Nephron progenitor cell (in vitro differentiated cells): ENCODE measurements at regions not wholly inside any gene's neighbourhood (a gene's known extent, or its start where the extent isn't known, plus 50 kb on each side); places are given as distances from the start of the nearest gene placed in this dataset.
A peak's percentile ranks its signal among the peaks of the same experiment; 100 is the strongest.

Source experiments
- DNase-seq: peaks from one replicate; pipeline ENCODE4 v3.0.0; 2021
- H3K27ac Mint-ChIP-seq: 2 replicates; pipeline ENCODE4 v1.8.0; 2021; ENCODE audit warnings: mild to moderate bottlenecking, moderate library complexity, mixed read lengths
- H3K27me3 Mint-ChIP-seq: 2 replicates; pipeline ENCODE4 v1.8.0; 2021; ENCODE audit warnings: mild to moderate bottlenecking, low read depth, mixed read lengths; ENCODE audit not compliant: poor library complexity
- H3K36me3 Mint-ChIP-seq: 2 replicates; pipeline ENCODE4 v1.8.0; 2021; ENCODE audit warnings: low read depth, mixed read lengths
- H3K4me1 Mint-ChIP-seq: 2 replicates; pipeline ENCODE4 v1.8.0; 2021; ENCODE audit warnings: mixed read lengths
- H3K4me3 Mint-ChIP-seq: 2 replicates; pipeline ENCODE4 v1.8.0; 2021; ENCODE audit warnings: mild to moderate bottlenecking, moderate library complexity, mixed read lengths
- H3K9me3 Mint-ChIP-seq: 2 replicates; pipeline ENCODE4 v1.8.0; 2021; ENCODE audit warnings: mild to moderate bottlenecking, moderate library complexity, mixed read lengths
- TF ChIP-seq, protein P1 (sequence below): fragments of 200-600 bp; sonication (generic); IDR thresholded peaks from 2 replicates; pipeline ENCODE4 v1.5.0; 2021; ENCODE audit warnings: antibody characterized with exemption

DNA sequence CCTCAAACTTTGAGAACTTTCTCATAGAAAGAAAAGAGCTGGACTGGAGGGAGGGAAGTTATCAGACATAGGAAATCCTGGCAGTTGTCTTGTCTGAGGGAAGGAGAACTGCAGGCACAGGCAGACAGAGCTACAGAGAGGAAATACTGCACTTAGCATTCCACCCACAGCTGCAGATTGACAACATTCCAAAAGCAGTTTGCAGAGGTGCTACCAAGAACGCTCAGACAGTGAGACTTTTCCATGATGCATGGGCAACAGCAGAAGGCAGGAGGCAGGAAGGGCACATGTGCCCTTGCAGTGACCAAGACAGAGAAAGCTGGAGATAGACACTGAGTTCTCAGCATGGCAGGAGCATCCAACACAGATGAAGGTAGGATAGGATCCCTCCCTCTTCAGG is 327.5 kb upstream of the ZNF462 start:
- Mint-ChIP-seq H3K4me3 (no peak overlapping the region), H3K27ac (peak overlapping the region; percentile 32)

DNA sequence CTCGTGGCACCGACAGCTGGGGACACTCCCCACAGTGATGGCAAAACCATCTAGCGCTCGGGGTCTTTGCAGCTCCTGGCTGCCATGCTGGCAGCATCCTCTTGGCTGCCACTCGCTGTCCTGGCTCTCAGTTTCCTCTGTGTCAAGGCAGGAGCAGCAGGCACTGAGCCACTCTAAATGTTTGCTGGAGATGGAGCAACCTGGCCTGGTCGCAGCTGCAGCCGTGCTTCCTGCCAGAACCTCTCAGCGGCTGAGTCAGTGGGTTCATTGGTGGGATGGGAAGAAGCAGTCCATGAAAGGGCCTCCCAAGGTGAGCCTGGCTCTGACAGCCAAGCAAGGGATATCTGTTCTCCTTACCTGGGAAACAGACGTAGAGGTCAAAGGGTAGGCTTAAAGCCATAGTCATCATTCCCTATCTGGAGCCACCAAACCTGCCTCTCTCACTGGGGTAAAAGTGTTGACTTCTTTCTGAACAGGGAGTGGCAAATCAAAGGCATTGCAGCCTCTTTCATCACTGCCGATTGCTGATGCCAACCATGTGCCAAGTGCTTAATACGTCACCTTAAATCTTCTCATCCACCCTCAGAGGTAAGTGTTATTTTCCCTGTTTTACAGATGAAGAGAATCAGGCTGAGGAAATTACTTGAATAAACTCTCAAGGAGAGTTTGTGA is 304.8 kb upstream of the ZNF462 start:
- H3K4me1 Mint-ChIP-seq: peaks cover 9% of the 10 kb centered on the region
- H3K4me3 Mint-ChIP-seq: no peak overlapping the region
- H3K27ac Mint-ChIP-seq: peak overlapping the region; percentile 33
- no peak for DNase-seq
- peaks cover 8% of the 10 kb centered on the region for H3K36me3 Mint-ChIP-seq
- TF ChIP-seq, protein P1, sequence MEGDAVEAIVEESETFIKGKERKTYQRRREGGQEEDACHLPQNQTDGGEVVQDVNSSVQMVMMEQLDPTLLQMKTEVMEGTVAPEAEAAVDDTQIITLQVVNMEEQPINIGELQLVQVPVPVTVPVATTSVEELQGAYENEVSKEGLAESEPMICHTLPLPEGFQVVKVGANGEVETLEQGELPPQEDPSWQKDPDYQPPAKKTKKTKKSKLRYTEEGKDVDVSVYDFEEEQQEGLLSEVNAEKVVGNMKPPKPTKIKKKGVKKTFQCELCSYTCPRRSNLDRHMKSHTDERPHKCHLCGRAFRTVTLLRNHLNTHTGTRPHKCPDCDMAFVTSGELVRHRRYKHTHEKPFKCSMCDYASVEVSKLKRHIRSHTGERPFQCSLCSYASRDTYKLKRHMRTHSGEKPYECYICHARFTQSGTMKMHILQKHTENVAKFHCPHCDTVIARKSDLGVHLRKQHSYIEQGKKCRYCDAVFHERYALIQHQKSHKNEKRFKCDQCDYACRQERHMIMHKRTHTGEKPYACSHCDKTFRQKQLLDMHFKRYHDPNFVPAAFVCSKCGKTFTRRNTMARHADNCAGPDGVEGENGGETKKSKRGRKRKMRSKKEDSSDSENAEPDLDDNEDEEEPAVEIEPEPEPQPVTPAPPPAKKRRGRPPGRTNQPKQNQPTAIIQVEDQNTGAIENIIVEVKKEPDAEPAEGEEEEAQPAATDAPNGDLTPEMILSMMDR: no peak
- H3K27me3 Mint-ChIP-seq: peaks cover 8% of the 10 kb centered on the region
- H3K9me3 Mint-ChIP-seq: peaks cover 25% of the 10 kb centered on the region

More for the DNA sequence above, 327.5 kb upstream of the ZNF462 start:
- Mint-ChIP-seq H3K27me3 (no peaks in the 10 kb centered on the region), H3K36me3 (no peaks in the 10 kb centered on the region), H3K9me3 (peaks cover 3% of the 10 kb centered on the region), H3K4me1 (peaks cover 15% of the 10 kb centered on the region)
- TF ChIP-seq, protein P1: no peak
- DNase-seq: no peak

DNA sequence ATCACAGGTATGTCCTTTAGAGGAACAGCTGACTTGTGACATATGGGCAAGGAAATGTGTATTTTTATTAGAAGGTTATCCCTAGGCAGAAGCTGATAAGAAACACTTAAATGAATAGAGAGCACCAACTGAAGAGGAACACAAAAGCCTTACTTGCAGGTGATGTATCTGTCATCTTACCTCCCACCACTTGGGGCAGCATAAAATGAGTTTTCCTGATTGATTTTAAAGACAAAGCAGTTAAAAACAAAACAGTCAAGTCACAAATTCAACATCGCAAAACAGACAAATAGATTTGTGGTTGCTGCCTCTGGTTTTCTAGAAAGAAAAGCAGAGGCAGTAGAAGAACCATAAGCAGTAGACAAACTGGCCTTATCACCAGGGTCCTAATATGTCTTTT is 302.4 kb upstream of the ZNF462 start:
- TF ChIP-seq, protein P1: peak; percentile 27
- peaks cover 4% of the 10 kb centered on the region for H3K9me3 Mint-ChIP-seq
- no peaks in the 10 kb centered on the region for H3K36me3 Mint-ChIP-seq

DNA sequence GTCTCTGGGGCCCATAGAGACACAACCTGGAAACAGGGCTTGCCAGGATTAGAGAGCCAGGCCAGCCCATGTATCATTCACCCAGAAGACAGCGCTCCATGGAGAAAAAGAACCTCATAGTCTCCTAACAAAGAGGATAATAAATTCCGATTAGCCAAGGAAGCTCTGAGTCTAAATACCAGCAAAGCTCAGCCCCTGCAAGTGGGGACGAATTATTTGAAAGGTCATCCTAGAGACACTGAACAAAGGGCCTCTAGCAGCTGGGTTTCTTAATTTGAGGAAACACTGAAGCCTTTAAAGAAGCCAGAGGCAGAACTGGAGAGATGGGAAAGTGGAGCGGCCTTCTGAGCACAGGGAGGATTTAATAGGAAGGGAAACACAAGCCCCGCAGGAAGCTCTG is 287.1 kb upstream of the ZNF462 start:
- TF ChIP-seq, protein P1: no peak
- peak; percentile 10 for DNase-seq
- H3K4me3 Mint-ChIP-seq: no peak overlapping the region
- H3K36me3 Mint-ChIP-seq: peaks cover 4% of the 10 kb centered on the region
- no peaks in the 10 kb centered on the region for H3K27me3 Mint-ChIP-seq
- H3K9me3 Mint-ChIP-seq: peaks cover 20% of the 10 kb centered on the region
- H3K4me1 Mint-ChIP-seq: peaks cover 29% of the 10 kb centered on the region
- peak overlapping the region; percentile 93 for H3K27ac Mint-ChIP-seq

More for the DNA sequence above, 302.4 kb upstream of the ZNF462 start:
- Mint-ChIP-seq H3K27me3 (peaks cover 4% of the 10 kb centered on the region), H3K4me1 (peaks cover 9% of the 10 kb centered on the region), H3K27ac (no peak overlapping the region), H3K4me3 (no peak overlapping the region)
- DNase-seq: no peak

DNA sequence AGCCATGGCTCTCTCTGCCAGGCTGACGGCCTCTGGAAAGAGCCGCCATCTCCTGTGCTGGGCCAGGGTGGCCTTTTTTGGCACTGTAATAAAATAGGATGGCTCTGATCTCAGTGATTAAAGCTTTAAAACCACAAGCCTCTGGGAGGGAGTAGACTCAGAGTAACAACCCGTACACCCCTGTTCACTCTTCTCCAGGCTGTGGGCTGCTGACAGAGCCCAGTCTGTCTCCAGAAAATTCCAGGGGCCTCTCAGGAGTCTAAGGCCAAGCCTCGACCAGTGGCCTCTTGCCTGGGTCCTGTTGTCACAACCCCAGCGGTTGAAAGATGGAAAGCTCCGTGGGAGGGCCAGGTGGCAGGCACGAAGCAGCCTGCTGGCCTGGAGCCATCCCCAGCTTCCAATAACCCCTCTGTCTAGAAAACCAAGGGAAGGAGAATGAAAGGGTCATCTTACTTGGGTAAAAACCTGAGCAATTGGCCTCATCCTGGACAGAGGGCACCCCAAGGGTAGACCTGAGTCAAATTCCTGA is 286.7 kb upstream of the ZNF462 start:
- Mint-ChIP-seq H3K4me3 (no peak overlapping the region), H3K27me3 (no peaks in the 10 kb centered on the region), H3K27ac (peak overlapping the region; percentile 93), H3K9me3 (peaks cover 16% of the 10 kb centered on the region), H3K4me1 (peaks cover 29% of the 10 kb centered on the region), H3K36me3 (peaks cover 4% of the 10 kb centered on the region)
- TF ChIP-seq, protein P1: no peak
- DNase-seq: no peak

DNA sequence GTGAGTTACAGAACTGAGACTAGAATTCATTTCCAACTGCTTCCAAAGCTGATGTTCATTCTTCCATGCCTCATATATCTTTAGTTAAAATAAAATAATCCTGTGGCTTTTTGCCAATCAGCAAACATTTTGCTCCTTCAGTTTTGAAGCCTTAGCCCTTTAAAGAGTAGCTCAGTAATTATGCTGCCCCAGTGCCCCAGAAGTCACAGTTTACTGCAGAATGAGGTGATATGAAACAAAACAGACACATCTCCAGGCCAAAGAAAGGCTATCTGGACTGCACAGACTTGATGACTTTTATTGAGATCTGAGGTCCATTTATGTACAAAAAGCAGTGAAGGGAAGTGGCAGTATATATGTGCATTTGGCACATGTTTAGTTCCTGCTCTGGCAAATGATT is 285.8 kb upstream of the ZNF462 start:
- H3K36me3 Mint-ChIP-seq: no peaks in the 10 kb centered on the region
- peaks cover 29% of the 10 kb centered on the region for H3K4me1 Mint-ChIP-seq
- H3K4me3 Mint-ChIP-seq: no peak overlapping the region
- TF ChIP-seq, protein P1: no peak
- H3K27ac Mint-ChIP-seq: no peak overlapping the region
- peaks cover 9% of the 10 kb centered on the region for H3K9me3 Mint-ChIP-seq
- no peak for DNase-seq
- no peaks in the 10 kb centered on the region for H3K27me3 Mint-ChIP-seq
